GM19372 (cell line): ENCODE measurements at regions not wholly inside any gene's neighbourhood (a gene's known extent, or its start where the extent isn't known, plus 50 kb on each side); places are given as distances from the start of the nearest gene placed in this dataset.

ENCODE experiments used
- ATAC-seq: cut with Tn5 transposase; IDR thresholded peaks from one replicate; pipeline ENCODE4 v1.9.1; 2021; ENCODE audit warnings: mild to moderate bottlenecking, low read depth, moderate library complexity; ENCODE audit not compliant: unreplicated experiment

DNA sequence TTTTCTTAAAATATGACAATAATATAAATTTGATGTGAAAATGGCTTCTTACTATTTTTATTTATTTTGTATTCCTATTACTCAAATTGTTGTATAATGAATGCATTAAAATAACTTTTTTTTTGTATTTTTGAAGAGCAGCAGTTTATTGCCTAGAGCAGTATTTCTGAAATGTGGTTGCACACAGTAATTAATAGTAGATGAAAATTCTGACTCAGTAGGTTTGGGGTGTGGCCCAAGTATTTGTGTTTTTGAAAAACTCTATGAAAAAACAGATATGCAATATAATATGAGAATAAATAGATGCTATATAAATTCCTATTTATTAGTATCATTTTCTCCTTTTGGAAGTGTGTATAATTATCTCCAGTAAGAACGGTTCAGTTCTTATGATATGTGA, 2225.3 kb upstream of the C9orf72 start:
- ATAC-seq: no peak

GRCh38 chr9:29799227-29799626, 2225.9 kb upstream of the C9orf72 start:
- ATAC-seq: no peak

GRCh38 chr9:29800821-29801220, 2227.5 kb upstream of the C9orf72 start:
- ATAC-seq: no peak

- no peak for ATAC-seq
Observed at GRCh38 chr9:29802454-29802853, 2229.2 kb upstream of the C9orf72 start.

GRCh38 chr9:29806937-29807618, 2233.8 kb upstream of the C9orf72 start:
- no peak for ATAC-seq

- ATAC-seq: no peak
Observed at GRCh38 chr9:29816954-29817703, 2243.8 kb upstream of the C9orf72 start.

GRCh38 chr9:29822458-29822857, 2249.2 kb upstream of the C9orf72 start:
- ATAC-seq: no peak

DNA sequence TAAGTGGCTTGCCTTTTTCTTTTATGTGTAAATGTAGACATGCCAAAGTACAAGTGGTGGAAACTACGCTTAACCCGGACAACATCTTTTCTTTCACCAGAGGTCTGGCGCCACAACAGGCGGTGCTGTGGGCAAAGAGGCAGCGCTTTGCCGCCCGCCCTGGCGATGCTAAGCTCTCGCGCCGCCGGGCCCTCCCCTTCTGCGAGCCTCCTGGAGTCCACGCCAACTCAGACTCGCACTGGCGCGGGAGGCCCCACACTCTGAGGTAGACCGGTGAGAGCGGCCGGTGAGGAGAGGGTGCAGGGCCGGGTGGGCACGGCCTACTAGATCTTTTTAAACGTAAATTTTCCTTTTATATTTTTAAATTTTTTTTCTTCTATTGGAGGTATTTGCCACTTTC, 2253.1 kb upstream of the C9orf72 start:
- ATAC-seq: no peak

- ATAC-seq: no peak
Observed at GRCh38 chr9:29830821-29831220, 2257.5 kb upstream of the C9orf72 start.

- no peak for ATAC-seq
Observed at GRCh38 chr9:29838491-29839020, 2265.3 kb upstream of the C9orf72 start.

- ATAC-seq: no peak
Observed at GRCh38 chr9:29844251-29844650, 2271.0 kb upstream of the C9orf72 start.

DNA sequence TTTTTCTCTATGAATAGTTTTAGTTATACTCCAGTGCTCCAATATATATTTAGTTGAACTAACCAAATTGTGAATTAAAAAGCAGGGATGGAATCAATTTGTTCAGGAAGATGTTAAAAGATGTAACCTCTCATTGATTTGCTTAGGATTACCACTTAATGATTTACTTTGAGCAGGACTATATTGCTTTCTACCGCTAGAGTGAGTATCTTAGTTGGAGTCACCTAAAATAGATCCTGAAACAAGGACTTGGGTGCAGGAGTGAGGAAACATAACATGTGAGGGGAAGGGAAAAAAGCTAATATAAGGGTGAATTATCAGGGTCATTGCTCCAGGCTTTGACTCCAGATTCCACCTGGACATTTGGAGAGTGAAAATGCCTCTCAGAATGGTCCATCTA, 2277.4 kb upstream of the C9orf72 start:
- no peak for ATAC-seq

DNA sequence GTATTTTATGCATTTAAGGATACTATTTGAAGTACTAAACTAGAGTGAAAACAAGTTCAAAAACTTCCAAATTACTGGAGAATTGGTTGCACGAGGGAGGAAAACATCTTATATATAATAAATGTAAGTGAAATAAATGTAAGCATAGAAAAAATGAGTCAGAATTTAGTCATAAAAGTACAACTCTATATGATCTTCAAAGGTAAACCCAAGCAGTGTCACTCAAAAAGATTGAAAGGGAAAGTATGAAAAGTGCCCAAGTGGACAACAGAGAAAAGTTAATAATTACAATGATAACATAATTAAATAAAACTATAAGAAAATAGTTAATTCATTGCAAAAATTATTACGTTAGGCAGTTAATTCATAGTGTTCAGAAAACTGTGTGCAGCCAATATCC, 2288.5 kb upstream of the C9orf72 start:
- ATAC-seq: no peak

GRCh38 chr9:29865764-29866313, 2292.6 kb upstream of the C9orf72 start:
- no peak for ATAC-seq

GRCh38 chr9:29866556-29866955, 2293.3 kb upstream of the C9orf72 start:
- ATAC-seq: peak; percentile 68

GRCh38 chr9:29873579-29873978, 2300.3 kb upstream of the C9orf72 start:
- no peak for ATAC-seq

- ATAC-seq: no peak
Observed at GRCh38 chr9:29875547-29875946, 2302.3 kb upstream of the C9orf72 start.

DNA sequence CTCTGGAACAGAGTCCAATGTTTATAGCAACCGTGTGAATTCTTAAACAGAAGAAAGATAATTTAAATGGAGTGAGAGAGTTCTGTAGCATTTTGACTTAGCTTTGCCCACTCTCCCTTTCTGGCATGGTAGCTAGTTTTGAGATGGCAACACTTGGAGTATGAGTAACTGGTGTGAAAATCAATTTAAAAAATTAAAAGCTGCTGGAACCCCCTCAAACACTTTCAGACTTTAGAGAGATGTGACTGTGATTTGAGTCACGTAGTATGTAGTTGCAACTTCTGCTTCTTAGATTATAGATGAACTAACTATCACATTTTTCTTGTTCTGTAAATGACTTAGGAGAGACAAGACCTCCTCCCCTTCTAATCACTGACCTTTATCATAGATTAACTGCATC, 2309.5 kb upstream of the C9orf72 start:
- no peak for ATAC-seq

GRCh38 chr9:29906065-29906464, 2332.8 kb upstream of the C9orf72 start:
- ATAC-seq: no peak

DNA sequence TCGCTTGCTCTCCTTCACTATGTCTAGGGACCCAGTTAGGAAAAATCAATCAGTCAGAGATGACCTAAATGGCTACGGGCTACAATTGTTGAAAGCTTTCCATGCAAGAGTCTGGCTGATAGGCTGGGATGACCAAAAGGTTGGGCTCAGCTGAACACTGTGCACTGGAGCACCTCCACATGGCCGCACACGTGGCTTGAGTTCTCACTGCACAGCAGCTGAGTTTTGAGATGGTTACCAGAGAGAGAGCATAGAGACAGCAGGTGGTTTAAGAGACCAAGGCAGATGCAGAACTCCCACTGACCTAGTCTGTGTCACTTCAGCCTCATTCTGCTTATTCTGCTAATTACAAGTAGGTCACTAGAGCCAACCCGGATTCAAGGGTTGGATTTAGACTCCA, 2354.8 kb upstream of the C9orf72 start:
- no peak for ATAC-seq

GRCh38 chr9:29939559-29939958, 2366.3 kb upstream of the C9orf72 start:
- ATAC-seq: no peak

GRCh38 chr9:29945012-29945411, 2371.7 kb upstream of the C9orf72 start:
- ATAC-seq: no peak
